ENCODE measurements at regions not wholly inside any gene's neighbourhood (a gene's known extent, or its start where the extent isn't known, plus 50 kb on each side); places are given as distances from the start of the nearest gene placed in this dataset.

DNA sequence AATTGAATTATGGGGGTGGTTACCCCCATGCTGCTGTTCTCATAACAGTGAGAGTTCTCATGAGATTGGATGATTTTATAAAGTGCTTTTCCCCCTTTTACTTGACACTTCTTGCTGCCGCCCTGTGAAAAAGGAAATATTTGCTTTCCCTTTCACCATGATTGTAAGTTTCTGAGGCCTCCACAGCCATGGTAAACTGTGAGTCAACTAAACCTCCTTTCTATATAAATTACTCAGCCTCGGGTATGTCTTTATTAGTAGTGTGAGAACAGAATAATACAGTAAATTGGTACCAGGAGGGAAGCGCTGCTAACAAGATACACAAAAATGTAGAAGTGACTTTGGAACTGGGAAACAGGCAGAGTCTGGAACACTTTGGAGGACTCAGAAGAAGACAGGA lies 1070.8 kb downstream of the FAM133A start:
- no peak for DNase-seq (ENCODE audit: low read depth)
- H3K4me3 ChIP-seq (ENCODE audit: control insufficient read depth, low read depth, low read length) = no peak overlapping the region
- no peak for TF ChIP-seq CTCF (conservative IDR thresholded peaks at IDR 0.05; ENCODE audit: control insufficient read depth, insufficient read depth, low read depth, low read length)

GRCh38 chrX:94751611-94752010 lies 1077.6 kb downstream of the FAM133A start:
- no peak for TF ChIP-seq CTCF (conservative IDR thresholded peaks at IDR 0.05; ENCODE audit: control insufficient read depth, insufficient read depth, low read depth, low read length)
- no peak overlapping the region for H3K4me3 ChIP-seq (ENCODE audit: control insufficient read depth, low read depth, low read length)
- no peak for DNase-seq (ENCODE audit: low read depth)

DNA sequence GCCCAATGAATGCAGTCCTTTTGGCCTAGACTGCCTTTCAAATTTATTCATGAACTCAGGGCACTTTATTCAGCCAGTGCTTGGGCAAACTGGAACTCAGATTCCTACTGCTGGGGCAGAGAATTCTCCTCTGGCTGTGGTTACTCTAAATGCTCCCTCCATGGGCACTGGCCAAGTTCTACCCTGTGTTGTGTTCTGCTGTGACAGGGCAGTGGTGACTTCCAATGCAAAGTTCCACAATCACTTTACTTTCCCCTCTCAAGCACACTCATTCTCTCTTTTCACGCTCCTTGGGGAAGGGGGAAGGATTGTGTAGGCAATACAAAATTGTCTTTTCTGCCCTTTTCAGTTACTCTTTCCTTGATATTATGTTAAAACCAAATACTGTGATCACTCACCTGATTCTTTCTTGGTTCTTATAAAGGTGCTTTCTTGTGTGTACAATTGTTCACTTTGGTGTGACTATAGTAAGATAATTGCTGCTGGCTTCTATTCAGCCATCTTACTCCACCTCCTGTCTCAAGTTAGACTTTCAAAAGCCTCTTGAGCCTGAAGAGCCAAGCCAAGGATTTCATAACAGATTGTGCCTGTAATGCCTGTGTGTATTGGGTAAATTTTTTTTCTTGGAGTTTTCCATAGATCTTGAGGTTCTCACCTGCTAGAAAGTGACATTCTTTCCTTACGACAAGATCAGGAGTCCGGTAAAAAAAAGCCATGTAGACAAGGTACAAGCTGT lies 1078.6 kb downstream of the FAM133A start:
- no peak for TF ChIP-seq CTCF (conservative IDR thresholded peaks at IDR 0.05; ENCODE audit: control insufficient read depth, insufficient read depth, low read depth, low read length)
- no peak for DNase-seq (ENCODE audit: low read depth)
- H3K4me3 ChIP-seq (ENCODE audit: control insufficient read depth, low read depth, low read length) = no peak overlapping the region

DNA sequence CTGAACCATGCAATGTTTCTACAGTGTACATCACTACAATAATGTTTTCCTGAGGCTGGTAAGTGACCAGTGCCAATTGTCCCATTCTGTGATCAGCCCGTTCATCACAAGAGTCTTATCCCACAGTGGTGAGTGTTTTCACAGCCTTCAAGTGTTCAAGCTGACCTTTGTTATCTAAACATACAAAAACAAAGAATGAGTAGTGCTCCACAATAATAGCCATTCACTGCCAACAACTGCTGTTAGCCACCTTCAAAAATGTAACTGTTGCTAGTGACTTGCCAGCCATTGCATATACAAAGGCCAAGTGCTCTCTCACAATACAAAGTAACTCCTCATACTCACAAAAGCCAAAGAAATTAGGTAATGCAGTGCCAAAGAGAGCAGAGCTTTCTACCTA lies 1084.1 kb downstream of the FAM133A start:
- DNase-seq (ENCODE audit: low read depth) = no peak
- no peak overlapping the region for H3K4me3 ChIP-seq (ENCODE audit: control insufficient read depth, low read depth, low read length)
- TF ChIP-seq CTCF (conservative IDR thresholded peaks at IDR 0.05; ENCODE audit: control insufficient read depth, insufficient read depth, low read depth, low read length) = no peak

- TF ChIP-seq CTCF (conservative IDR thresholded peaks at IDR 0.05; ENCODE audit: control insufficient read depth, insufficient read depth, low read depth, low read length) = no peak
- no peak overlapping the region for H3K4me3 ChIP-seq (ENCODE audit: control insufficient read depth, low read depth, low read length)
These were observed 1101.6 kb downstream of the FAM133A start for GRCh38 chrX:94775640-94776039.

DNA sequence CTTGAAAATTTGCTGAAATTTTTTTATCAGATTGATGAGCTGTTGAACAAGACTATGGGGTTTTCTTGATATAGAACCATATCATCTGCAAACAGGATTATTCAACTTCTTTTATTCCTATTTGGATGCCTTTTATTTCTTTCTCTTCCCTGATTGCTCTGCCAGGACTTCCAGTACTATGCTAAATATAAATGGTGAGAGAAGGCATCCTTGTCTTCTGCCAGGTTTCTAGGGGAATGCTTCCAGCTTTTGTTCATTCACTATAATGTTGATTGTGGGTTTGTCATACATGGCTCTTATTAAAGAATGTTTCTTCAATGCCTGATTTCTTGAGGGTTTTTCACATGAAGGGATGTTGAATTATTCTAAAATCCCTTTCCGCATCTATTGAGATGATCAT lies 1139.5 kb downstream of the FAM133A start:
- TF ChIP-seq CTCF (conservative IDR thresholded peaks at IDR 0.05; ENCODE audit: control insufficient read depth, insufficient read depth, low read depth, low read length) = no peak

More at GRCh38 chrX:94775640-94776039, 1101.6 kb downstream of the FAM133A start:
- DNase-seq (ENCODE audit: low read depth) = no peak

More for the DNA sequence above, 1139.5 kb downstream of the FAM133A start:
- DNase-seq (ENCODE audit: low read depth) = no peak
- no peak overlapping the region for H3K4me3 ChIP-seq (ENCODE audit: control insufficient read depth, low read depth, low read length)

Measured in fibroblast of mammary gland (primary cell).